GM18526 (cell line): ENCODE measurements at regions not wholly inside any gene's neighbourhood (a gene's known extent, or its start where the extent isn't known, plus 50 kb on each side); places are given as distances from the start of the nearest gene placed in this dataset.

ENCODE experiments used
- POLR2A ChIP-seq: IDR thresholded peaks from 3 replicates; pipeline ENCODE4 v1.6.1; 2011; ENCODE audit not compliant: insufficient read length; ENCODE audit errors: extremely low read depth

DNA sequence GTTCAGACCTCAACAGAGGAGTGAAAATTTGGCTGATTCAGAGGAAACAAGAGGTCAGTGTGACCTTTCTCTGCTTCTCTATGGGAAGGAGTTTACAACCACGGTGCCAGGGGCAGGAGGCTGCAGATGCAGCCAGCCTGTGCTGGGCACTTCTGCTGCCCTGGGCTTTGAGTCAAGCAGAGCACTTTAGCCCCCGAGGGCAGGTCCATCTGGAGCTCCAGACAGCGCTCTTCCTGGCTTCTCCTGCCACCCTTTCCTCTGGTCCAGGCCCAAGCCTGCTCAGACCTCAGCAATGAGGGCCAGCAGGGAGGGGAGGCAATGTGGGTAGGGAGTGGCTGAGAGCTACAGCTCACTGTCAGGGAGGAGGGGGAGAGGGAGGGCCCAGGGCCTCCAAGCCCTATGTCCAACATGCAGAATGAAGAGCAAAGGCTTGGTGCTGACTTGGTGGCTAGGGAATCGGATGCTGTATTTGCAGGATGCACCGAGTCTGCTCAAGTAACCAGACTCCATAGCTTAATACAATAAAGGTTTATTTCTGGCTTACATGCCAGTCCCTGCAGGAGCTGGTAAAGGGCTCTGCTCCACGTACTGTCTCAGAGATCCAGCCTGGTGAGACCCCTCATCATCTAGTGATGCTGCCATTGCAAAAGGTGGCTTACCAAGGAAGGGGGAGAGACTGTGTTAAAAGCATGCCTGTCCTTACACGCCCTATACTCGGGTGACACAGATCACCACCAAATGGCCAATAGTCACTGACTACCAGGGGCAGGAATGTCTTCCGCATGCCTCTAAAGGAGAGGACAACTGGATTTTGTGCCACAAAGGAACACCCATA lies 481.6 kb downstream of the RPS24 start:
- TF ChIP-seq POLR2A = no peak

DNA sequence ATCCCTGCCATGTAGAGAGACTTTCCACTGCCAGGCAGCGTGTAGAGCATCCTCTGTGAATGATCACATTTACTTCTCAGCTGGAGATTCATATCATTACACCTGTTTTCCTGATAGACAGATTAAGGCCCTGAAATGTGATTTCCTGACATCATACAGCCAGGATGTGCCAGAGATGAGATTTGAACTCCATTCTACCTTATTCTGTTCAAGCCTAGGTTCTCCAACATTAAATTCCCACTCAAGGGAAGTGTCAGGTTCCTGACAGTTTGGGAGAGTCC lies 482.1 kb downstream of the RPS24 start:
- TF ChIP-seq POLR2A = no peak

- no peak for TF ChIP-seq POLR2A
Measured at GRCh38 chr10:78516236-78516635, 482.6 kb downstream of the RPS24 start.

DNA sequence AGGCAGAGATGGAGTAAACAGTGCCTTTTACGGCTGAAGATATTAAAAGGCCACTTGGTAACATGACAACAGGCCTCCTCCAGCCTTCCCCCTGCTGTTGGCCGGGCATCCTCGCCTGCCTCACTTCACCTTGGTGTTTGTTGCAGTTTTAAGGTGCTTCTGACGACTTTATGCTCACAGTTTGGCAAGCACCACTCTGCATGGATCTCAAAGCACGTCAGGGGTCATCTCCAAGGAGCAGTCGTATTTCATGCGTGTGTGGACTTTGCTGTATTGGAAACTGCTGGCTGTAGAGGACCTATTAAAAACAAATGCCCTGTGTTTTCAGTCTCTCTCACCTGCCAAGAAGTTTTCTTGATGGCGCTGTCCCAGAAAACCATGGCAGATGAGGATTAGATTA lies 483.1 kb downstream of the RPS24 start:
- TF ChIP-seq POLR2A = no peak

GRCh38 chr10:78518224-78518623 lies 484.6 kb downstream of the RPS24 start:
- no peak for TF ChIP-seq POLR2A

GRCh38 chr10:78520737-78521430 lies 487.2 kb downstream of the RPS24 start:
- no peak for TF ChIP-seq POLR2A

DNA sequence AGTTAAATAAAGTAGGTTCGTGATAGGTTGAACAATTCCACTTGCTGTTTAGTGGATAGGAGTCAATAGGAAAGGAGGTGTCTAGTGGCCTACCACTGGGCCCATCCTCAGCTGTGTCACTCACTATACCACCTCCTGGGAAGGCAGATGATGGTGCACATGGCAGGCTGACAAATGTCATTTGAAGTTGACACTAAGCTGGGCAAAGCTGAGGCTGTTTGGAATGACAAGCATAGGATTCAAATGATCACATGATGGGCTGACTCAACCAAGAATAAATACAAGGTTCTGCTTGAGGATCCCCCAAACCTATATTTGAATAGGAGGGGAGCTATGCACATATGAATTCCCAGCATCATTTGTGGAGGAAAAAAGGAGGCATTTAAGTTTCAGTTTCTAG lies 489.8 kb downstream of the RPS24 start:
- no peak for TF ChIP-seq POLR2A

DNA sequence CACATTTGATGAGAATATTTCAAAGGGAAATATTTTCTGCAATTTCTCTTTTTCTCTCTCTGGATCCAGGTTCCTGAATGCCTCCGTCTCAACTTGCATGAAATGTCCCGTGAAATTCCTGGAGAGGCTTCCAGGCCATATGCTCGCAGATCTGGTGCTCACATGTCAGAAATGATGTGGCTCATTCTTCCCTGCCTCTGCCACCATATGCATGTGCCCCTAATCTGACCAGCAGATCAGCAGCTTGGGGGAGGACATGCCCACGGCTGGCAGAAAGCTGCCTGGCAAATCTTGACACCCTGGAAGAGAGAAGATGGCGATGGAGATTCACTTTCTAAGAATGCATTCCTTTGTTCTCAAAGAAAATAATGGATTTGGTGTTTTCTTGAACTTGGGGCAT lies 490.7 kb downstream of the RPS24 start:
- TF ChIP-seq POLR2A = no peak

- TF ChIP-seq POLR2A = no peak
Measured at GRCh38 chr10:78524941-78525340, 491.3 kb downstream of the RPS24 start.

GRCh38 chr10:78526347-78526746 lies 492.7 kb downstream of the RPS24 start:
- no peak for TF ChIP-seq POLR2A

DNA sequence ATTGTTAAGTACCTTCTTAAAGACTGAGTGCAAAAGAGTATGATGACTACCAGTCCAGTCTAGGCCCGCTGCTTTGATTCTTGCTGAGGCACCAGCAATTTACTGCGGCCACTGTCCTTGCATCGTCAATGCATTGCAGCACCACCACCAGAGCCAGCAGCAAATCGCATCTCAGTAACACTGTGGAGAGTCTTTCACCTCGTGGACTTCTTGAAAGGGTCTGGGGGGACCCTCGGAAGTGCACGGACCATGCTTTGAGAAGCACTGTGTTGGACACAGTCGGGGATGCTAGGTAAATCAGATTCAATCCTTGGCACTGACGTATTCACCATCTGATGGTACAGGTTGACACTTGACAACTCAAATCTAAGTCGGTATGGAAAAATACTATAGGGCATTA lies 493.6 kb downstream of the RPS24 start:
- no peak for TF ChIP-seq POLR2A

GRCh38 chr10:78528749-78529204 lies 495.1 kb downstream of the RPS24 start:
- no peak for TF ChIP-seq POLR2A

DNA sequence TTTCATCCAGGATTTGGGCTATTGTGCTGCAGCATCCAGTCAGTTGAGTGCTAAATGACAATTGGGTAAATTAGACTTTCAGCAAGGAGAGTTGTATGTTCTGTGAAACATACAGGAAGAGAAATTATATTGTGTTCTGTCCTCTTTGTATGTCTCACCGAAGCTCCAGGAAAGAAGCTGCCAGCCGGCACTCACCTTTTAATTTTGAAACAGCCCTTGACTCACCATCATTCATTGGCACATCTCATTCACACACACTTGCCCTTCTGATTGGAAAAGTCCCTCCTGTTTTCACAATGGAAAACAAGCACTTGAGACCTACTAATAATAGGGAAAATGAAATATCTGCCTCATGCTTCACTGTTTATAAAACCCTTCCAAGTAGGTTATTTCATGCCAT lies 495.6 kb downstream of the RPS24 start:
- TF ChIP-seq POLR2A = no peak

GRCh38 chr10:78531088-78531487 lies 497.4 kb downstream of the RPS24 start:
- TF ChIP-seq POLR2A = no peak

DNA sequence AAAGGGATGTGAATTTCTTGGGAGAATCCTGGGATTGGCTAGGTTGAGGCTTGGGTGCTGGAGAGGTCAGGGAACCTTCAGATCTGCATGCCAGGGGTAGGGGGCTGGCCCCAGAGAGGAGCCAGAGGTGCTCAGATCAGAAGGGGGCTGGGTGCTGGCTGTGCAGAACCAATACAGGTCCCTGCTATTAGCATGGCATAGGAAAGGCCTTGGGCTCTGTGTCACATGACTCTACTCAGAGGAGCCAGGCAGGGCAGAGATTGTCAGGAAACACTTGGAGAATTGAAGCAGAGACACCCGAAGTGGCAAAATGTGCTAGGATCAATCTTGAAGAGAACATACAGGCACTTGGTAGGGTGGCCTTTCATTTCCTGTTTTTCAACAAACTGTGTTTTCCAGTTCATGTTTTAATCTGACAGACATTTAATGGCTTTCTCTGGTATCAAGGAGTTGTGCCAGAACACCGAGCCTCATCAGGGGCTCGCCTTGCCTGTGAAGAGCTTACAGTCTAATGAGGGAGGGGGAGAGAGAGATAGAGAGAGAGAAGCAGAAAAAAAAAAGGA lies 498.9 kb downstream of the RPS24 start:
- no peak for TF ChIP-seq POLR2A

DNA sequence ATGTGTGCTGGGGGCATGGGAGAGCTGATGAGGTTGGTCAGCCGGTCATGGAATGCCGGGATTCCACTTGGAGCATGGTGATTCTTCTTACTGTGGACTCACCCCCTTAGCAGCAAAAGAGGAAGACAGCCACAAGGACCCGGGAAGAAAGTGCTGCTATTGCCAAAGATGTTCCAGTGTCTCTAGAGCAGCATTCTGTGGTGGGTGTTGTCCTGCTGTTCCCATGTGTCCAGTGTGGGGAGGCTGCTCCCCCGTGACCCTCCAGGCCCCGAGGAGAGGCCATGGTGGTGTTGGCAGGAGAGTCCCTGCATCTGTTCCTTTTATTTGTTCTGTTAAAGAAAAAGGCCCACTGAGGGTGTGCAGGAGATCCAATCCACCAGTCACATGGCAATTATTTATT lies 499.4 kb downstream of the RPS24 start:
- no peak for TF ChIP-seq POLR2A
